Keratinocyte (primary cell): ENCODE measurements at regions not wholly inside any gene's neighbourhood (a gene's known extent, or its start where the extent isn't known, plus 50 kb on each side); places are given as distances from the start of the nearest gene placed in this dataset.

Source experiments
- DNase-seq: peaks from one replicate; pipeline ENCODE4 v3.0.0-alpha.2; 2011; ENCODE audit warnings: low read depth, missing footprints, low spot score
- FAIRE-seq: peaks from 2 replicates; lab custom pipeline; 2011; peaks lifted over from hg19 to GRCh38; lab: Jason Lieb, UNC
- H2AFZ ChIP-seq: 2 replicates; pipeline ENCODE4 v1.6.0; 2012; ENCODE audit warnings: low read length, control low read depth, inconsistent platforms; ENCODE audit not compliant: control insufficient read depth
- H3K27ac ChIP-seq: 2 replicates; pipeline ENCODE4 v1.5.1; 2011; ENCODE audit warnings: low read length; ENCODE audit not compliant: control insufficient read depth, insufficient read depth
- H3K27me3 ChIP-seq: 3 replicates; pipeline ENCODE4 v1.6.0; 2011; ENCODE audit warnings: low read length; ENCODE audit not compliant: control insufficient read depth, insufficient read depth; ENCODE audit errors: extremely low read depth
- H3K36me3 ChIP-seq, 2 experiments: 2 replicates in 1 of 2; 3 replicates in 1 of 2; pipeline ENCODE4 v1.5.1; 2011; ENCODE audit warnings: low read length in 2 of 2, mild to moderate bottlenecking in 1 of 2; ENCODE audit not compliant: control insufficient read depth in 2 of 2, insufficient read depth in 2 of 2; ENCODE audit errors: extremely low read depth in 1 of 2
- H3K4me1 ChIP-seq: 3 replicates; pipeline ENCODE4 v1.5.1; 2011; ENCODE audit warnings: low read length; ENCODE audit not compliant: control insufficient read depth, insufficient read depth; ENCODE audit errors: extremely low read depth
- H3K4me2 ChIP-seq: 3 replicates; pipeline ENCODE4 v1.6.0; 2011; ENCODE audit warnings: low read depth, low read length; ENCODE audit not compliant: control insufficient read depth, insufficient read depth; ENCODE audit errors: extremely low read depth
- H3K4me3 ChIP-seq, 3 experiments: fragments of 200-600 bp in 1 of 3; sonication (generic) in 1 of 3; 2 replicates in 2 of 3; 3 replicates in 1 of 3; pipeline ENCODE4 v1.5.1; 2011 to 2016; ENCODE audit warnings: low read length in 3 of 3, mild to moderate bottlenecking in 3 of 3, control low read depth in 2 of 3, inconsistent platforms in 1 of 3, low read depth in 1 of 3, mixed read lengths in 1 of 3, mixed run types in 1 of 3, moderate library complexity in 1 of 3; ENCODE audit not compliant: control insufficient read depth in 2 of 3, insufficient read depth in 2 of 3; ENCODE audit errors: extremely low read depth in 1 of 3
- H3K79me2 ChIP-seq: 2 replicates; pipeline ENCODE4 v1.6.0; 2012; ENCODE audit warnings: low read length; ENCODE audit not compliant: control insufficient read depth, insufficient read depth
- H3K9ac ChIP-seq: 3 replicates; pipeline ENCODE4 v1.6.0; 2011; ENCODE audit warnings: low read length; ENCODE audit not compliant: control insufficient read depth, insufficient read depth; ENCODE audit errors: extremely low read depth
- H3K9me1 ChIP-seq: 3 replicates; pipeline ENCODE4 v1.6.0; 2011; ENCODE audit warnings: low read length; ENCODE audit not compliant: control insufficient read depth, insufficient read depth; ENCODE audit errors: extremely low read depth
- H3K9me3 ChIP-seq: 2 replicates; pipeline ENCODE4 v1.5.1; 2012; ENCODE audit warnings: low read depth, low read length; ENCODE audit not compliant: control insufficient read depth
- H4K20me1 ChIP-seq: 3 replicates; pipeline ENCODE4 v1.6.0; 2011; ENCODE audit warnings: low read length; ENCODE audit not compliant: control insufficient read depth, insufficient read depth; ENCODE audit errors: extremely low read depth
- CTCF ChIP-seq, 3 experiments: IDR thresholded peaks in 1 of 3; conservative IDR thresholded peaks in 1 of 3; optimal IDR thresholded peaks in 1 of 3; 2 replicates in 2 of 3; 3 replicates in 1 of 3; pipeline versions ENCODE3 to v1.5.1; 2011; ENCODE audit warnings: low read length in 3 of 3, mild to moderate bottlenecking in 3 of 3, moderate library complexity in 2 of 3, control low read depth in 1 of 3, inconsistent platforms in 1 of 3; ENCODE audit not compliant: insufficient read depth in 2 of 3; ENCODE audit errors: extremely low read depth in 1 of 3
- EZH2 ChIP-seq: IDR thresholded peaks from one replicate; pipeline ENCODE4 v1.6.1; 2012; ENCODE audit warnings: inconsistent platforms, mild to moderate bottlenecking, low read length, moderate library complexity
- dilution Hi-C: fragments of 300-500 bp; cut with MboI; formaldehyde crosslinking; loops from one replicate; pipeline ENCODE4 v1.7.0; 2020; ENCODE audit warnings: low sequenced_read_pairs; ENCODE audit not compliant: extremely low pct_ligation_motif_present

DNA sequence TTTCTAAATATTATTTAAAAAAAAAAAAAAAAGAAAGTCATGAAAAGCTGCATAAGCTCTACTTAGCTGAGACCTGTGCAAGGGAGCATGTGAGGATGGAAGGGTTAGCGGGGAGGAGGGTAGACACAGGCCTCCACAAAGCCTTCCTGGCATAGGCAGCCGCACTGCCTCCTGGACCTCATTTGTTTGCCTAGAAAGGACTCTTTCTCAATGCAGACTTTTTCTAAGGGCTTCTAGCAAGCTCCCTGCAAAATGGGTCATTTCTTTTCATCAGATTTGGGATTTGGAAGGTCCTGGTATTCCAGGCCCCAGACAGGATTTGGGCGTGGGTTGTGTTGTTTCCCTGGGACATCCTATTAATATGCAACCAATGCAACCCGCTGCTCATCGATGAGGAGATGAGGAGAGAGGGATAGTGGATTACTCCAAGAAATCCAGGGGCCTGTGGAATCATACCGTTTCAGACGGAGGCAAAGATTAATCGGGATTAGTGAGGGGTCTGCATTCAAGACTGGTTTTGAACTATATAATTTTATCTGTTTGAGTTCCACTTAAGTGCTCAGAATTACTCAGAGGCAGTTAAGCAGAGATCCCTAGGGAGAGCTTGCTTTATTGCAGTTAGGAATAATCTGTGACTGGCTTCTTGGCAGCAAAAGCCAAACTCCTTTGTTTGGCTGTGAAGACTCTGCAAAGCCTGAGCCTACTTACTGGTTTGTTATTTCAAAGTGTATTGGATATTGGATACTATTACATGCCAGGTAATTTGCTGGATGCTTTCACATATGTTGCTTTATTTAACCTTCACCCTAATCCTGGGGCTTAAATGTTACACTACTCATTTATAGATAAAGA is 106.9 kb upstream of the NAV2 start:
- no peak for FAIRE-seq

DNA sequence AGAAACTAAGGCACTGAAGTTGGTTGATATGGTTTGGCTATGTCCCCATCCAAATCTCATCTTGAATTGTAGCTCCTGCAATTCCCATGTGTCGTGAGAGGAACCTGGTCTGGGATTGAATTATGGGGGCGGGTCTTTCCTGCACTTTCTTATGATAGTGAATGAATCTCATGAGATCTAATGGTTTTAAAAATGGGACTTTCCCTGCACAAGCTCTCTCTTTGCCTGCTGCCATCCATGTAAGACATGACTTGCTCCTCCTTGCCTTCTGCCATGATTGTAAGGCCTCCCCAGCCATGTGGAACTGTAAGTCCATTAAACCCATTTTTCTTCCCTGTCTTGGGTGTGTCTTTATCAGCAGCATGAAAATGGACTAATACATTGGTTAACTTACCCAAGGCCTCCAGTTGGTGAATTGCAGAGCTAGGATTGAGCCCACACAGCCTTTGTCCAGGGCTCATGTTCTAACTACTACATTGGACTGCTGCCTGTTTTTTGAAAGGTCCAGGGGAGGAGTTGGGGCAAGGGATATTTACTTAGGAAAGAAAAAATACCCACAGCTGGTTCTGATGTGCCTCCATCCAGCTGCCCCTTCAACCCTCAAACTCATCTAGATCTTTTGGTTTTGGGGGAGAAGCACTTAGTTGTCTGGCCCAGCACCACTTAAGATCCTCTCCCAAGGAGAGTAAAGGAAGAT is 107.8 kb upstream of the NAV2 start:
- Histone ChIP-seq H3K79me2 (no peaks in the 10 kb centered on the region), H3K4me3 (no peak overlapping the region), H4K20me1 (no peaks in the 10 kb centered on the region), H3K9me3 (no peaks in the 10 kb centered on the region), H2AFZ (no peak overlapping the region), H3K27me3 (peaks cover 5% of the 10 kb centered on the region), H3K4me2 (no peak overlapping the region), H3K36me3 (no peaks in the 10 kb centered on the region), H3K4me1 (no peaks in the 10 kb centered on the region), H3K9ac (no peak overlapping the region), H3K27ac (no peak overlapping the region), H3K9me1 (no peaks in the 10 kb centered on the region)
- dilution Hi-C loops = no loop called here
- DNase-seq (no peak), FAIRE-seq (no peak)
- TF ChIP-seq EZH2 (no peak), CTCF (optimal IDR thresholded peaks at IDR 0.05 in 1 of 3, IDR thresholded peaks at IDR 0.05 in 1 of 3, conservative IDR thresholded peaks at IDR 0.05 in 1 of 3; ENCODE audit: extremely low read depth in 1 of 3, insufficient read depth in 2 of 3, low read length in 3 of 3) (no peak)

More for the DNA sequence above, 106.9 kb upstream of the NAV2 start:
- no peaks in the 10 kb centered on the region for H4K20me1 ChIP-seq
- H2AFZ ChIP-seq = no peak overlapping the region
- no peak overlapping the region for H3K4me2 ChIP-seq
- no peak for TF ChIP-seq CTCF (optimal IDR thresholded peaks at IDR 0.05 in 1 of 3, IDR thresholded peaks at IDR 0.05 in 1 of 3, conservative IDR thresholded peaks at IDR 0.05 in 1 of 3; ENCODE audit: extremely low read depth in 1 of 3, insufficient read depth in 2 of 3, low read length in 3 of 3)
- no peak overlapping the region for H3K9ac ChIP-seq
- no peaks in the 10 kb centered on the region for H3K9me3 ChIP-seq
- no peak overlapping the region for H3K4me3 ChIP-seq
- dilution Hi-C loops = no loop called here
- peaks cover 5% of the 10 kb centered on the region for H3K27me3 ChIP-seq
- no peaks in the 10 kb centered on the region for H3K4me1 ChIP-seq
- no peaks in the 10 kb centered on the region for H3K79me2 ChIP-seq
- H3K36me3 ChIP-seq = no peaks in the 10 kb centered on the region
- H3K9me1 ChIP-seq = no peaks in the 10 kb centered on the region
- no peak overlapping the region for H3K27ac ChIP-seq
- DNase-seq = no peak
